Choroid plexus epithelial cell (primary cell): ENCODE measurements at regions not wholly inside any gene's neighbourhood (a gene's known extent, or its start where the extent isn't known, plus 50 kb on each side); places are given as distances from the start of the nearest gene placed in this dataset.

Experiments used
- DNase-seq: peaks from one replicate; pipeline ENCODE4 v3.0.0-alpha.2; 2010; ENCODE audit warnings: low read depth
- H3K4me3 ChIP-seq: 2 replicates; pipeline ENCODE4 v1.5.1; 2011; ENCODE audit warnings: low read depth, mild to moderate bottlenecking, control low read depth, low read length, moderate library complexity
- CTCF ChIP-seq: conservative IDR thresholded peaks from 2 replicates; pipeline ENCODE4 v1.5.1; 2011; ENCODE audit warnings: low read depth, mild to moderate bottlenecking, control low read depth, inconsistent platforms, low read length, moderate library complexity

DNA sequence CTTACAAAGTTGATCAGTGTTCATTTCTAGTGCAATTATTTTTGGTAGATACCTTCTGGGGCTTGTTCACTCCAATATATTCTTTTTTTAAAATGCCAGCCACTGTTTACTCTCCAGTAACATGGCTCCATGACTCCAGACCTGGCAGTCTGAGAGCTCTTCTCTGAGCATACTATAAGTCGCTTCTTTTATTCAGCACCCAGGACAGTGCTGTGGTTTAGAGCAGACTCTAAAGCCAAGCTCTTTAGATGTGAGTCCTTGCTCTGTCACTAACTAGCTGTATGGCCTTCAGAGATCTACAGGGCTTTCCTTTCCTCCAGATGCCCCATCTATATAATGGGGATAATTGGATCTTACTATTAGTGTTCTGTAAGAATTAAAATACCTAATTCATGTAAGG, 200.2 kb upstream of the FAM241A start:
- no peak for TF ChIP-seq CTCF
- H3K4me3 ChIP-seq: no peak overlapping the region
- DNase-seq: peak; percentile 18

DNA sequence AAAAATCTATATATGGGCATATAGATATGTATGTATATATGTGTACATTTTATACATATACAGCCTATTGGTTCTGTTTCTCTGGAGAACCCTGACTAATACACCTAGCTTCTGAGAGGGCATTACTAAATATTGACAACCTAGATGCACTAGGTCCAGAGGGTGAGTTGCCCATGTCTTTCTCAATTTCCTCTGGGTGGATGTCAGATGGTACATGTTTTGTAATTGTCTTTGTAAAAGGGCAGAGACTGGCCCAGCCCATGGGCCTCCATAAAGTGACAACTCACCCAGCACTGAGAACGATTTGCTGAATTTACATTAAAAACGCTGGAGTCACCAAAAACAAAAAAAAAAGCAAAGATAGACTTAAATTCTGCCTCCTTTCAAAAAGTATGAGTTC, 198.5 kb upstream of the FAM241A start:
- no peak for TF ChIP-seq CTCF
- no peak overlapping the region for H3K4me3 ChIP-seq
- DNase-seq: no peak

GRCh38 chr4:111952688-111953087, 192.6 kb upstream of the FAM241A start:
- no peak overlapping the region for H3K4me3 ChIP-seq
- no peak for TF ChIP-seq CTCF
- DNase-seq: no peak

- TF ChIP-seq CTCF: no peak
- no peak overlapping the region for H3K4me3 ChIP-seq
- DNase-seq: no peak
Measured at GRCh38 chr4:111954550-111954949, 190.7 kb upstream of the FAM241A start.

DNA sequence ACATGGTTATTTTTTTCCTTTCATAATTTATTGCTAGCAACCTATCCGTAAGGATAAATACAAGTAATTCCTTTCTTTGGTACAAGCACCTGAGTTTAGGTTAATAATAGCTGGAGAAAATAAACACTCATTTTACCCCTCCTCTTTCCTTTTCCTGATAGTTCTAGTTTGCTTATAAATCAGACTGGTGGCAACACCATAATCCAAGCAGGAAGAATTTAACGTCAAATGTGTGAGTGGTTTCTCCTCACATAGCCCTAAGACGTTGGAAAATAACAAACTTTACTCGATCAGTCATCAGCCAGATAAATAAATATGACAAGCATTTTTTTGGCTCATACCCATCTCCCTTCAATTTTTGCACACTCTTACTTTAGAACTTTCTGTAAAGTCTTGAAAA, 190.3 kb upstream of the FAM241A start:
- no peak overlapping the region for H3K4me3 ChIP-seq
- no peak for DNase-seq
- no peak for TF ChIP-seq CTCF

GRCh38 chr4:111957116-111957515, 188.1 kb upstream of the FAM241A start:
- no peak for DNase-seq
- H3K4me3 ChIP-seq: no peak overlapping the region
- no peak for TF ChIP-seq CTCF

DNA sequence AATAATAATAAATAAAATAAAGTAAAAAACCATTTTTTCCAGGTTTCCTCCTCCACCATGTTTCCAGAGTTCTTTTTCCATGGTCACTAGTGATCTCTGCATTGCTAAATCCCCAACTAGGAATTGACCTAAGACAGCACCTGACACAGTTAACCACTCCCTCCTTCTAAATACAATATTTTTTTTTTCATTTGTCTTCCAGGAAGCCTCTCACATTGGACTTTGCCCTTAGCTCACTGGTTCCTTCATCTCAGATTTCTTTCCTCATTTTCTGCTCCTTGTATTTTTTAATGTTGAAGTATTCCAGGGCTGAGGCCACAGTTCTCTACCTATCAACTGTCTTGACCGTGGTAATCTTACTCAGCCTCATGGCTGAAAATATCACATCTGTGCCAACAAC, 187.3 kb upstream of the FAM241A start:
- TF ChIP-seq CTCF: no peak
- DNase-seq: no peak
- H3K4me3 ChIP-seq: no peak overlapping the region
